Activated CD8-positive, alpha-beta T cell treated with anti-CD3 and anti-CD28 coated beads, Interleukin-2, amount 10 ng/mL, durations not matched to agents 7 days and 5 days (primary cell): ENCODE measurements at regions not wholly inside any gene's neighbourhood (a gene's known extent, or its start where the extent isn't known, plus 50 kb on each side); places are given as distances from the start of the nearest gene placed in this dataset.

Source experiments
- ATAC-seq: fragments of 150-1000 bp; cut with Tn5 transposase; one replicate; pipeline ENCODE4 v1.10.0; 2021; ENCODE audit warnings: moderate library complexity
- CTCF ChIA-PET: fragments of 350-600 bp; sonication (Branson Sonifier 250); formaldehyde crosslinking; loops from one replicate; lab custom pipeline; 2021; ENCODE audit warnings: antibody characterized with exemption; lab: Charles Lee
- POLR2A ChIA-PET: fragments of 350-600 bp; sonication (Branson Sonifier 250); formaldehyde crosslinking; loops from one replicate; lab custom pipeline; 2021; ENCODE audit warnings: antibody characterized with exemption; lab: Charles Lee
- DNase-seq: peaks from one replicate; pipeline ENCODE4 v3.0.0-alpha.2; 2020
- H3K27ac Mint-ChIP-seq: one replicate; pipeline ENCODE4 v1.8.0; 2021; ENCODE audit warnings: mild to moderate bottlenecking, mixed read lengths
- H3K27me3 Mint-ChIP-seq: one replicate; pipeline ENCODE4 v1.8.0; 2021; ENCODE audit warnings: low read depth, mixed read lengths
- H3K36me3 Mint-ChIP-seq: one replicate; pipeline ENCODE4 v1.8.0; 2021; ENCODE audit warnings: low read depth, mixed read lengths
- H3K4me1 Mint-ChIP-seq: one replicate; pipeline ENCODE4 v1.8.0; 2021; ENCODE audit warnings: low read depth, mixed read lengths
- H3K4me3 Mint-ChIP-seq: one replicate; pipeline ENCODE4 v1.8.0; 2021; ENCODE audit warnings: mild to moderate bottlenecking, mixed read lengths
- H3K9me3 Mint-ChIP-seq: one replicate; pipeline ENCODE4 v1.8.0; 2022; ENCODE audit warnings: mixed read lengths; ENCODE audit not compliant: insufficient read depth

DNA sequence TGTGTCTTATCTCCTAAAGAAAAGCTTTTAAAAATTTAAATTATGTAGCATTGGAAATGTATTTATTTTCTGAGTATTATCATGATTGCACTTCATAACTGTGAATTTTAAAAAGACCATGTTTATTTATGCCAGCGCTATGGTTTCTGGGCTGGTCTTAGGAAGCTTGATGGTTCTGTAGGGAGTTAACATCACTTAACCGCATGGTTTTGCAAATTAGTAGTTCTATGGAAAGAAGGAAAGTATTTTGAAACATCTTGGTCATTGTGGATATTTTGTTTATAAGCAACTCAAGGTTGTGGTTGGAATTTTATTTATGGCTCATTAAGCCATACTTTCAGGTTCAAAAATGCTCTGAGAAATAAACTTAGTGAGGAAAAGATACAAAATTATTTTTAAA, 549.4 kb downstream of the STK39 start:
- Mint-ChIP-seq H3K4me3 (no peak overlapping the region), H3K36me3 (no peaks in the 10 kb centered on the region), H3K27ac (no peak overlapping the region), H3K4me1 (no peaks in the 10 kb centered on the region), H3K27me3 (no peaks in the 10 kb centered on the region), H3K9me3 (no peaks in the 10 kb centered on the region)
- no peak for DNase-seq
- CTCF ChIA-PET, result no interaction called here
- POLR2A ChIA-PET, result no interaction called here
- ATAC-seq, result no peak

DNA sequence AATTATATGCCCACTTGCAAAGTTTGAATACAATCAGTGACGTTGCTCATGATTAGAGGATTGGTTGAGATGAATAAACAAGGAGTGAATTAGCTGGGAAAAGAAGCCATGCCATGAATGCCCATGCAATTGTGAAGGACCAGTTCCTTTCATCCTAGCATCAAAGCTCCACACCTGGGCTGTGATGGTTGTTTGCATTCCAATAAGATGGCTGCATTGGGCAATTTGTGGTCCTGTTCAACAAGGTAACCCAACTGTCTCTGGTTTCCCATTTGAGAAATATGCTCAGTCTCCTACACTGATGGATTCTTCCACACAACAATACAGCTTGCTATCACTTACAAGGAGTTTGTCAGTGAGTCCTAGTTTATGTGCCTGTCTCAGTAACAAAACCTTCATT, 550.2 kb downstream of the STK39 start:
- Mint-ChIP-seq H3K4me3 (no peak overlapping the region), H3K27ac (no peak overlapping the region), H3K4me1 (no peaks in the 10 kb centered on the region), H3K36me3 (no peaks in the 10 kb centered on the region), H3K27me3 (no peaks in the 10 kb centered on the region), H3K9me3 (no peaks in the 10 kb centered on the region)
- DNase-seq (no peak), ATAC-seq (no peak)
- ChIA-PET CTCF (no interaction called here), POLR2A (no interaction called here)

DNA sequence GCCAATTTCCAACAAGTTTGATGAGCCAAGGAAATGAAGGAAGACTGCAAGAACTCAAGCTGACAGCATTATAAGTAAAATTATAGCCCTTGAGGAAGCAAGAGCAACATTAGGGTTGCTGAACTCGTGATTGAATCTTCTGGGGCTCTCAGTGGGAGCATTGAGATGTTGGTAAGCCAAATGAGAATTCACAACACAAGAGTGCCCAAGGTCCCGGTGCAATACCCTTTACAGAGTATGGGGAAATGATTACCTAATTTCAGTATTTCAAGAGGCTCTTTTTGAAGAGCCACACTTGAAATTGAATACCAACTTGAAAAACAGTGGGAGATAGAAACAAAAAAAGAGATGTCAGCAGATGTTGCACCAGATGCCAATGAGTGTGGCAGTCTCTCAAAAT, 554.5 kb downstream of the STK39 start:
- Mint-ChIP-seq H3K27me3 (no peaks in the 10 kb centered on the region), H3K27ac (no peak overlapping the region), H3K4me3 (no peak overlapping the region), H3K9me3 (no peaks in the 10 kb centered on the region), H3K4me1 (no peaks in the 10 kb centered on the region), H3K36me3 (no peaks in the 10 kb centered on the region)
- ChIA-PET CTCF (no interaction called here), POLR2A (no interaction called here)
- no peak for DNase-seq
- no peak for ATAC-seq

DNA sequence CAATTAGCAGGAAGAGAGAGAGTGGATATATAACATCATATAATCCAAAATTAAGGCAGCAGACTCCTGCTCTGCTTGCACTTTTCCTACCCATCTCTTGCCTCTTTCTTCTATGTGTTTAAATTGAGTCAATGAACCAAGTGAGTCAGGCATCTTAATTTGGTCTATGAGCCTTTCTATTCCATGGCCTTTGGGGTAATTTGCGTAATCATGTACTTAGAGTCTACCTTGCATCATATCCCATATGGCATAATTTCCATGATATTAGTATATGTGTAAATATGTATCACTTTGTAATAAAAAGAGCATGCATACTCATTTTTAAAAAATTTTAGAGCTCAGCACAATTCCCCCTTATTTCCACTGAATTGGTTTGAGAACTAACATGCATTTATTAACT, 555.2 kb downstream of the STK39 start:
- ChIA-PET CTCF (no interaction called here), POLR2A (no interaction called here)
- no peaks in the 10 kb centered on the region for H3K27me3 Mint-ChIP-seq
- no peaks in the 10 kb centered on the region for H3K9me3 Mint-ChIP-seq
- DNase-seq, result no peak
- H3K27ac Mint-ChIP-seq, result no peak overlapping the region
- H3K4me3 Mint-ChIP-seq, result no peak overlapping the region
- no peaks in the 10 kb centered on the region for H3K4me1 Mint-ChIP-seq
- no peak for ATAC-seq
- no peaks in the 10 kb centered on the region for H3K36me3 Mint-ChIP-seq

DNA sequence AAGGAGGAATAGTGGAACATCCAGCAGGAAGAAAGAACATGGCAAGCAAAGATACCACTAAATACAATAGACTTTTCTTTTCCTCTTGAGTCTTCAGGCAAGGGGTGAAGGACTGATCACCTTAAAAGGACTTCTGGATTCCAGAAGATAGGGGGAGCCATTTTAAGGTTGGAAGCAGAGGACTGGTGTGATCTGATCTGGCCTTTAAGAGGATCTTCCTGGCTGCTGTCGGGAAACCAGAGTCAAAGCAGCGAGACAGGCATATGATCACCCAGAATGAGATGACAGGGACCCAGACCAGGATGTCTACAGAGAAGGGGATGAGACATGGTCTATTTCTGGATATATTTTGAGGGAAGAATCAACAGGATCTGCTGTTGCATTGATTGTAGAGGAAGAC, 558.0 kb downstream of the STK39 start:
- no peaks in the 10 kb centered on the region for H3K27me3 Mint-ChIP-seq

DNA sequence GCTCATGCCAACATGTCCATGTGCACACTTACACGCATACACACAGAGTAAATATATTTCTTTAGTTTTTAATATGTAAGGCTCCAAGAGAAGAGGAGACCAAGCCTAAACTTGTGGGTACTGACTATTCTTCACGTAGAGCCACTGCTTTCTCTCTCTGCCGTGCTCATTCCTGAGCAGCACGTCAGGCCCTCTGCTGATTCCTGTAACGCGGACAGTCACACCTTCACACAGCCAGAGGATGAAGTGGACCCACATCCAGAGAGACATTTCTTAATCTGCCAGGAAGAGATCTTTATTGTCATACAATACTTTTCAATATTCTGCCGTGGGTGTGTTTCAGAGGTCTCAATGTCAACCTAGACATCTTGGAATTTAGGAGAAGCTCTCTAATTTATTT, 560.7 kb downstream of the STK39 start:
- POLR2A ChIA-PET, result no interaction called here
- no peak overlapping the region for H3K4me3 Mint-ChIP-seq
- ATAC-seq (no peak), DNase-seq (no peak)
- no peaks in the 10 kb centered on the region for H3K9me3 Mint-ChIP-seq
- H3K27ac Mint-ChIP-seq, result no peak overlapping the region
- no peaks in the 10 kb centered on the region for H3K4me1 Mint-ChIP-seq
- CTCF ChIA-PET, result no interaction called here
- no peaks in the 10 kb centered on the region for H3K36me3 Mint-ChIP-seq
- H3K27me3 Mint-ChIP-seq, result no peaks in the 10 kb centered on the region

More for the DNA sequence above, 558.0 kb downstream of the STK39 start:
- ATAC-seq (no peak), DNase-seq (no peak)
- H3K4me3 Mint-ChIP-seq, result no peak overlapping the region
- H3K4me1 Mint-ChIP-seq, result no peaks in the 10 kb centered on the region
- ChIA-PET POLR2A (no interaction called here), CTCF (no interaction called here)
- no peaks in the 10 kb centered on the region for H3K9me3 Mint-ChIP-seq
- no peak overlapping the region for H3K27ac Mint-ChIP-seq
- H3K36me3 Mint-ChIP-seq, result no peaks in the 10 kb centered on the region

DNA sequence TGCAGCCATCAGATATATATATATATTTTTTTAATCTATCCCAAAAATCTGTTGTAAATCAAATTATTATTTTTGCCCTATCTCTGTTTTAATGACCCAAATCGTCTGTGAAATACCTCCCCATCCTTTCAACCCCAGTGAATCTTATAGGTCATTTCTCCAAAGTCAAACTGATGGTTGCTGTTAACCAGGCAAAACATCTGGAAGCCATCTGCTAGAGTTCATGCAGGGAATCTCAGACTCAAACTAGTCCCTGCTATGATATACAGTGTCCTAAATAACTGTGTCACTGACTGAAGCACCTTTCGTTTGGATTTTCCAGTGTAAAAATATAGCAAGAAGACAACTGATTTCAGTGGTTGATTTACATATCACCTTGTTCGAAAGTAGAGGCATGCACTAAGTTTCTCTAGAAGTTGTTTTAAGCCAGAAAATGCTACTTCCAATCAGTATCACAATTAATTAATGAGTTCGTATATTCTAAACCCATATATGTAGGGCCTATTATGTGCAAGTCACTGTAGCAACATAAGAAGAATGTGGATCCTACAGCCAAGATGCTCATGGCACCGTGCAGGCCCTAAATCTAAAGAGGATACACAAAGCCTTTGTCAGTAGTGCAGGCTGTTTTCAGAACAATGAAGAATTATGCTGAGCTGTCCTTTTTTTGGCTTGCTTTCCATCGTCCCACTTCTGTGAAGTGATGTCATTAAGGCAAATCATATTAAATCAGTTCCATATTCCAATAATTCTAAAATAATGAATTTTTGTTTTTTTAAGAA, 566.0 kb downstream of the STK39 start:
- no peaks in the 10 kb centered on the region for H3K27me3 Mint-ChIP-seq
- H3K9me3 Mint-ChIP-seq, result no peaks in the 10 kb centered on the region
- H3K36me3 Mint-ChIP-seq, result no peaks in the 10 kb centered on the region
- DNase-seq (no peak), ATAC-seq (no peak)
- H3K4me1 Mint-ChIP-seq, result no peaks in the 10 kb centered on the region
- no peak overlapping the region for H3K27ac Mint-ChIP-seq
- ChIA-PET CTCF (interaction anchor here (0.6 kb wide), 1 partner anchor 34 kb away, joined by 3 read pairs; no protein-coding TSS in a partner anchor), POLR2A (no interaction called here)
- H3K4me3 Mint-ChIP-seq, result no peak overlapping the region

DNA sequence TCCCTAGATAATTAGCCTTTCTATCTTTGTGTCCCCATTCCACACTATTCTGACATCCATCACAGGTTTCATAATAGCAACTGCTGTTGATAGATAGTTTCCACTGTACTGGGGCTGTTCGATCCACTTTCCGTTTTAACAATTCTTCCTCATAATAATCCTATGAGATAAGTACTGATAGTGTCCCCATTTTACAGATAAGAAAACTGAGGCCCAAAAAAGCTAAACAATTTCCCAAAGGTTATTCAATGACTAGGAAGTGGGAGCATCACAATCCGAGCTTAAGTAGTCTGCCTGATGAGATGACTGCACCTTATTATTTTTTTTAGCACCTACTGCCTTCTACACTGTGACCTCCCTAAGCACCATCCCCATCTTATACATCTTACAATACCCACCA, 569.2 kb downstream of the STK39 start:
- Mint-ChIP-seq H3K36me3 (no peaks in the 10 kb centered on the region), H3K27ac (no peak overlapping the region), H3K4me1 (no peaks in the 10 kb centered on the region), H3K27me3 (no peaks in the 10 kb centered on the region), H3K9me3 (no peaks in the 10 kb centered on the region), H3K4me3 (no peak overlapping the region)
- POLR2A ChIA-PET, result no interaction called here
- CTCF ChIA-PET, result no interaction called here
- DNase-seq, result no peak
- no peak for ATAC-seq

DNA sequence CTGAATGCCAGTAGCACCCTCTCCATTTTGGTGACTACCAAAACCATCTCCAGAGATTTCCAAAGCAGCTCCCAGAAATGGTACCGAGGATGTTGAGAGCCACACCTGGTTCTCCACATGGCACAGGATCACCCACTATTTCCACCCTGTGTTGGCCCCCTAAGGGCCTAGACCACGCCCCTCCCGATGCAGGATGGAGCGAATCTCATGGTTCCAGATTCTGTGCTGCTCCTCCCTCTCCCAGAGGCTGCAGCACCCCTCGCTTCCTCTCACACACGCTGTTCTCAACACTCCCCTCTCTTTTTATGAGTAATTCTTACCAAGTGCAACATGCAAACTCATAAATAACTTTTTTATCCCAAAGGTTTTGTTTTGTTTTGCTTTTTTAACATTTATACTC, 571.5 kb downstream of the STK39 start:
- ChIA-PET POLR2A (no interaction called here), CTCF (no interaction called here)
- ATAC-seq, result no peak
- Mint-ChIP-seq H3K9me3 (peaks cover 6% of the 10 kb centered on the region), H3K27me3 (no peaks in the 10 kb centered on the region), H3K4me3 (no peak overlapping the region), H3K27ac (no peak overlapping the region), H3K36me3 (no peaks in the 10 kb centered on the region), H3K4me1 (no peaks in the 10 kb centered on the region)
- DNase-seq, result no peak

DNA sequence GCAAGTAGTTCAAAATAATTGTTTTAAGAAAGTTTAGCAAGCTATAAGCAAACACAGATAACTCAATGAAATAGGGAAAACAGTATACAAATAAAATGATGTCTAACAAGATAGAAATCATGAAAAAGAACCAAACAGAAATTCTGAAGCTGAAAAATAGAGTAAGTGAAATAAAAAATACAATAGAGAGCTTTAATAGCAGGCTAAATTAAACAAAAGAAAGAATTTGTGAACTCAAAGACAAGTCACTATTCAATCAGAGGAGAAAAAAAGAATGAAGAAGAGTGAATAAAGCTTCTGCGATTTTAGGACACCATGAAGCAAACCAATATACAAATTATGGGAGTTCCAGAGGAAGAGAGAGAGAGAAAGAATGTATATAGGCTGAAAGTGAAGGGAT, 576.8 kb downstream of the STK39 start:
- ChIA-PET CTCF (no interaction called here), POLR2A (no interaction called here)
- Mint-ChIP-seq H3K27ac (no peak overlapping the region), H3K4me3 (no peak overlapping the region), H3K27me3 (no peaks in the 10 kb centered on the region), H3K36me3 (no peaks in the 10 kb centered on the region), H3K4me1 (no peaks in the 10 kb centered on the region), H3K9me3 (peaks cover 22% of the 10 kb centered on the region)
- DNase-seq, result no peak
- ATAC-seq, result no peak

DNA sequence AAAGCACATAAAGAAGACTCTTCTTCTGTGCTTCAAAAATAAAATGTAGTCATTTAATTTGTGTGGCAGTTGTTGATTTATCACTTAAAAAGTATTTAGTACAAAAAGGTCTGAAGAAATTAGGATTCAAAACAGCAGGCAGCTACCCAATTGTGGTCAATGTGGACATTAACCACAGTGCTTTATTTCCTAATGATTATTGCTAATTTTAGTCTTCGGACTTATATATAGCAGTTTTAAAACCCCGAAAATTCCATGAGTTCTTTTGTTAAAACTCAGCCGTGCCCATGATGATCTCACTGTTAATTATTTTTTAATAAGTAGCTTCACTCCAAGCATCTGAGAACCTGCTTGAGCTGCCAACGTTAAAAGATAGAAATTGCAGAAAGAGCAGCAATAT, 594.3 kb downstream of the STK39 start:
- CTCF ChIA-PET, result no interaction called here
- POLR2A ChIA-PET, result no interaction called here
- Mint-ChIP-seq H3K36me3 (no peaks in the 10 kb centered on the region), H3K27me3 (no peaks in the 10 kb centered on the region), H3K9me3 (peaks cover 7% of the 10 kb centered on the region), H3K4me1 (no peaks in the 10 kb centered on the region), H3K27ac (no peak overlapping the region), H3K4me3 (no peak overlapping the region)
- no peak for DNase-seq
- no peak for ATAC-seq

DNA sequence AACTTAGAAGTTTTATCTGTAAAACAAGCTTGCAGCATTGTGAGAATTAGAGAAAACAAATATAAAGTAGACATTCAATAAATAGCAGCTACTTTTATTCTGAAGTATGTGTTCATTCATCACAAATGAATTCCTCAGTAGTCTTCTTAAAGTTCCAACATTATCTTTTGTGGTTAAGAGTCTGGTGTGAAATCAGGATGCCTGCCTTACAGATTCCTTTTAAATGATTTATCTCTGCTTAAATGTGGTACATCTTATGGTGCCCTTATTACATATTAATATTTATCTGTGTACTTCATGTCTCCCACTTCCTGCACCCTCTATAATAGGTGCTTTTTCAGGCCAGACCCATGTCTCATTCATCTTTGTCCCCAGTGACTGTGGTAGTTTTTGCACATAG, 595.0 kb downstream of the STK39 start:
- POLR2A ChIA-PET, result no interaction called here
- CTCF ChIA-PET, result no interaction called here

More for the DNA sequence above, 595.0 kb downstream of the STK39 start:
- H3K4me3 Mint-ChIP-seq, result no peak overlapping the region
- H3K27me3 Mint-ChIP-seq, result no peaks in the 10 kb centered on the region
- no peak for ATAC-seq
- no peaks in the 10 kb centered on the region for H3K36me3 Mint-ChIP-seq
- H3K27ac Mint-ChIP-seq, result no peak overlapping the region
- no peaks in the 10 kb centered on the region for H3K4me1 Mint-ChIP-seq
- H3K9me3 Mint-ChIP-seq, result peaks cover 7% of the 10 kb centered on the region
- no peak for DNase-seq
